ENCODE measurements at regions not wholly inside any gene's neighbourhood (a gene's known extent, or its start where the extent isn't known, plus 50 kb on each side); places are given as distances from the start of the nearest gene placed in this dataset.

DNA sequence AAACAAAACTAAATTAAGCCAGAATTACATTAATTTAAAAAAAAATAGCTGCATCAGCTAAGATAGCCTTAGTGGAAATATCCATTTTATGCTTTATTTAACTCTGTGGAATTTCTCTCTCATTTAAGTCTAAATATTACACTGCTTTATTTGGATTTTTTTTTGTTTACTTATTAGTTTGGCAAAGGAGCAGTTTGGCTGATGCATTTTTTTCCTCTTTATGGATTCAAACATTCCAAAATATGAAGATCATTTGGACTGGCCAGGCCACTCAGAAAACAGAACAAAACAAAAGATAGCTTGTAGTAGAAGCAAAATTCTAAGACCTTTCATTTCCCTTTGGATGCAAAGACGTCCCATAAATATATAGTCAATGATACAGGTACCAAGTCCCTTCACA lies 707.3 kb upstream of the UBE2E2 start:
- DNase-seq: no peak

GRCh38 chr3:22496641-22497040 lies 706.5 kb upstream of the UBE2E2 start:
- DNase-seq: no peak

DNA sequence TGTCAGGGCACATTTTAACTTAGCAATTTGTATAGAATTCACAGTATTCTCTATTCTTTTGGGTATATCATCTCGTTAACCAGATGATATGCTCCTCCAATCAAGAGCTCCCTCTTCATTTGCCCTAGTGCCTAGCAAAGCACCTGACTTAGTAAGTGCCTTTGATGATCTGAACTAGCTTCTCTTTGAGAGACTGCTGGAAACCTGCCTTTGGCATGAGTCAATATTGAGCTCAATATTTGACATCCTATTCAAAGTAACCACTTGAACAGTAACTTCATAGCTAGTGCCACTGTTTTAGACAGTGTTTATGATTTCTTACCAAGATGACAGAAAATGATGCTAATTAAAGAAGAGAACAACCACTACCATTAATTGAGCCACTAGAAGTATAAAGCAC lies 696.3 kb upstream of the UBE2E2 start:
- no peak for DNase-seq

GRCh38 chr3:22507709-22508108 lies 695.4 kb upstream of the UBE2E2 start:
- no peak for DNase-seq

DNA sequence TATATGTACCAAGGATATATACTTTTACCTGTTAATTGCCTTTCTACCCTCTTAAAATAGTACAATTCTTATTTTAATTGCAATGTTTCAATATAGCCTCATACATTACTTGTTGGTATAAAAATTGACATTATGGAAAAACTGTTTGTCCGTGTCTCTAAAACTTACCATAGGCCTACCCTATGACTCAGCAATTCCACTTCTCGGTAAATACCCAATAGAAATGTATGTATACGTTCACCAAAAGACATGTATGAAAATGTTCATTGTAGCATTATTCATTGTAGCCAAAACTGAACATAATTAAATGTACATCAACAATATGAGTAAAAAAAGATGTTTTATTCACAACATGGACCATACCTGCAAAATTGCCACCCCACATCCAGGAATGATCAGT lies 679.2 kb upstream of the UBE2E2 start:
- no peak for DNase-seq

- no peak for DNase-seq
Measured at GRCh38 chr3:22526266-22526837, 676.8 kb upstream of the UBE2E2 start.

GRCh38 chr3:22536541-22536940 lies 666.6 kb upstream of the UBE2E2 start:
- no peak for DNase-seq

DNA sequence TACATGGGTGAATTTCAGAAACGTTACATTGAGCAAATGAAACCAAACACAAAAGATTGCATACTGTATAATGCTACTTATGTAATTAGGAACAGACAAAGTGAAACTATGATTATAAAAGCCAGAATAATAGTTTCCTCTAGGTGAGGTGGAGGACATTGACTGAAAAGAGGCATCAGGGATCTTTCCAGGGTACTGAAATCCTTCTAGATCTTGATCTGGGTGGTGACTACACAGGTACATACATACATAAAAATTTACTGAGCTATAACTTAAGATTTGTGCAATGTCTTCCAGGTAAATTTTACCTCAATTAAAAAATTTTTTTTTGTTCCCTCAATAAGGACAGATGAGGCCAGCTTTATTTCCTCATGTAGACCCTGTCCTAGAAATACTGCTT lies 665.6 kb upstream of the UBE2E2 start:
- DNase-seq: no peak

DNA sequence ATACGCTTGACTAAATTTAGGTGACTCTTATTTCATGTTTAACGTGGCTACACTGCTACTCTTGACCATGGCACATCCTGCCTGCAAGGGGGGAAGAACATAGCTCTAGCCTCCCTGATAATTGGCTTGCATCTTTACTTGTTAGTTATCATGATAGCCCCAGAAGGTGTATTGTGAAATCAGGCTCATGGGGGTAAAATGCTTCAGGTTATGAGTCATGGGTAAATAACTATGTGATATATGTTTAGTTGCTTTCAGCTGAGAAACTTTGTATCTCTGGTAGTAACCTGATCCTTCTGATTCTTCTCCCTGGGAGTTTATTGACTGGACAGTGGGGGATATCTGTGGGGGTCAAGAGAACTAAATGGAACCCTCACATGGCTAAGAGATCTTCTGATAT lies 660.8 kb upstream of the UBE2E2 start:
- DNase-seq: no peak

GRCh38 chr3:22555753-22556435 lies 647.2 kb upstream of the UBE2E2 start:
- DNase-seq: no peak

GRCh38 chr3:22565393-22565792 lies 637.7 kb upstream of the UBE2E2 start:
- DNase-seq: no peak

GRCh38 chr3:22568285-22568684 lies 634.8 kb upstream of the UBE2E2 start:
- DNase-seq: no peak

- DNase-seq: no peak
Measured at GRCh38 chr3:22569570-22569969, 633.6 kb upstream of the UBE2E2 start.

- no peak for DNase-seq
Measured at GRCh38 chr3:22581007-22581406, 622.1 kb upstream of the UBE2E2 start.

DNA sequence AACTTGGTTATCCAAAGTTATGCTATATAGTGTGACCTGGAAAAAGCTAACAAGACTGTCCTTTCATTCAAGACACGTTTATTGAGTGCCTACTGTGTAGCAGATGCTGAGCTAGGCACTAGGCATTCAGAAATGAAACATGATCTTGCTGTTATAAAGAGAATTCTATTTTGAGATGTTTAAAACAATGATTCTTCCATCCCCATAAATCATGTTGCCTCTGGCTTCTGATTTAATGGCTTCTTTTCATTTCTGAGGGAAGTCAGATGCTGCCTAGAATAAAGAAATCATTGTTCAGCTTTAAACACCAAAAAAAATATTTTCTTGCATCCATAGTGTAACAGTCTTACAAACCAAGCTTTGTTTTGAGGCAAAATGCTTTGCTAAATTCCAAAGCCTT lies 620.9 kb upstream of the UBE2E2 start:
- no peak for DNase-seq

DNA sequence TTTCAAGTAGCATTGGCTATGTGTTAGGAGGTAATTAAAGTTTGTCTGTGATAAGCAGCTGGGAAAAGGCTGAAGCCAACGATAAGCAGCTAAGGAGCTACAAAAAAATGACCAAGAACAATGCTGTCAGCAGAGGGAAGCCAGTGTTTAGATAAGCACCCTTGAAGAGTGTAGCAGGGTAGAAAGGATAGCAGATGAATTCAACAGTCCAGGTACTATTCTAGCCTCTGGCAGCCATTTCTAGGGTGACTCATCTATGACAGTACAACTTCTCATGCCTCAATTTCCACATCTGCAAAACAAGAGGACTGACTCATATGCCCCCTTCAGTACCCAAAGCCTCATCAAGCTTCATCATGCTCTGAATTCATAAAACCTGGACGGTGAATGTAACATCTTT lies 617.6 kb upstream of the UBE2E2 start:
- DNase-seq: no peak

- DNase-seq: no peak
Measured at GRCh38 chr3:22585911-22586310, 617.2 kb upstream of the UBE2E2 start.

GRCh38 chr3:22587446-22587845 lies 615.7 kb upstream of the UBE2E2 start:
- no peak for DNase-seq

GRCh38 chr3:22593638-22594037 lies 609.5 kb upstream of the UBE2E2 start:
- DNase-seq: no peak

- no peak for DNase-seq
Measured at GRCh38 chr3:22594990-22595389, 608.1 kb upstream of the UBE2E2 start.

DNA sequence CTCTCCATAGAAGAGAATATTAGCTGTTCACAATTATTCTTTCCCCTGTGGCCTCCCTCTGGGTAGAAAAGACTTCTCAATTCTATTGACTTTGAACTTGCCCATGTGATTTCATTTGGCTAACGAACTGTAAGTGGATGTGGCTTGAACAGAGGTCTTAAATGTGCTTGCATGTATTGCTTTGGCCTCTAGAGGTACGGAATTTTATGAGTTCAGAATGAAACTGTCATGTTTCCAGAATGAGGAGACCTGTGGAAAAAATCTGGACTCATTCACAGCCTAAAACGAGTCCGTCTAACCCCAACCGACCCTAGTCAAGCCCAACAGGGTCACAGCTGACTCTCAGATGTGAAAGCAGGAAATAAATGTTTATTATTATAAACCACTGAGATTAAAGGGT lies 596.7 kb upstream of the UBE2E2 start:
- no peak for DNase-seq

GRCh38 chr3:22606938-22607337 lies 596.2 kb upstream of the UBE2E2 start:
- no peak for DNase-seq

GRCh38 chr3:22608093-22608492 lies 595.0 kb upstream of the UBE2E2 start:
- no peak for DNase-seq

- DNase-seq: no peak
Measured at GRCh38 chr3:22608721-22609120, 594.4 kb upstream of the UBE2E2 start.

DNA sequence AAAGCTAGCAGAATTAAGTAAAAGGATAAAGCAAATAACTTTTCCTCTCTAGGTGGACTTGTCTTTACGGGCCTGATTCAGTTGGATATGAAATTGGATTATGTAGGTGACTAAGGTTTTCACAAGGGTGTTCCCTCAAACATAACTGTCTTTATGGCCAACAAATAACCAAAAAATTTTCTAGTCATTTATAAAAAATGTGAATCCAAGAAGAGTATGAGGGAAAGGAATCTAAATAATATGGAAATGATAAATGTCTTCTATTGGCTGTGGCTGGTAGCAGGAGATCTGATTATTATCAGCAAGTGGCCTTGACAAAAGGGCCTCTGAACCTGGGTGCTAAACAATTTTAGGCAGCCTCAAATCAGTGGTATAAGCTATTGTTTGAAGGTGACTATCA lies 594.0 kb upstream of the UBE2E2 start:
- DNase-seq: no peak
